ENCODE measurements at regions not wholly inside any gene's neighbourhood (a gene's known extent, or its start where the extent isn't known, plus 50 kb on each side); places are given as distances from the start of the nearest gene placed in this dataset.
"Not testable (repeated sequence)": the region's sequence is repeated elsewhere in the genome, so short reads cannot be mapped to it uniquely, and the experiment has no call there.

- no peak for DNase-seq
These were observed 62.6 kb downstream of the DUSP6 start for GRCh38 chr12:89289720-89290119.

- no peak for DNase-seq
These were observed 63.3 kb downstream of the DUSP6 start for GRCh38 chr12:89288959-89289358.

DNA sequence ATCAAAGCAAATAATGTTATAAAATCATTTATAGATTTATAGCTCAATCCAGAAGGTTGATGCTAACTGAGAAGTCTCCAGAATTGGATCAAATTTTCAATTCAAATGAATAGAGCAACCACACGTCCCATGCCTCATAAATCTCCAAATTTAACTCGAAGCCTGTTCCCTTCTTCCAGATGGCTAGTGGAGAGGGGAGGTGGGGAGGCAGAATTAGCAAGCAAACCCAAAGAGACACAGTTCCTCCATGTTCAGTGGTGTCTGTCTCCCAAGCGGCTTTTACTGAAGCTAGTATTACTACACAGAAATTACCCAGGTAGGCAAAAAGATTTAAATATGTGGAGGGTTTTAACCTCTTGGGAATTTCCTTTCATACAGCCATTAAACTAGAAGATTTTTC is 65.8 kb downstream of the DUSP6 start:
- DNase-seq = no peak

DNA sequence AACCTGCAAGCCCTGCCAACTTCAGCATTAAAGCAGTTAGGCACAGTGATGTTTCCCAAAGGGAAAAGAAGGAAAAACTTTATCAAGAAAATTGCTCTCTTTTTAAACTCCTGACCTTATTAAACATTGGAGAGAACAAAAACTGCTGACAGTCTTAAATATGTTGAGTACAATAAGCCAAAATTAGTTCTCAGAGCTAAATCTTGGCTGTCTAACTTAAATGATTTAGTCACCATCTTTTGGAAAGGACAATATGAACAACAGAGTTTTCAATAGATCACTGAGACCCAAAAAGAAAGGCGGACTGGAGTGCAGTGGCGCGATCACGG is 70.8 kb downstream of the DUSP6 start:
- DNase-seq = no peak

GRCh38 chr12:89280833-89281538 is 71.3 kb downstream of the DUSP6 start:
- DNase-seq = no peak

DNA sequence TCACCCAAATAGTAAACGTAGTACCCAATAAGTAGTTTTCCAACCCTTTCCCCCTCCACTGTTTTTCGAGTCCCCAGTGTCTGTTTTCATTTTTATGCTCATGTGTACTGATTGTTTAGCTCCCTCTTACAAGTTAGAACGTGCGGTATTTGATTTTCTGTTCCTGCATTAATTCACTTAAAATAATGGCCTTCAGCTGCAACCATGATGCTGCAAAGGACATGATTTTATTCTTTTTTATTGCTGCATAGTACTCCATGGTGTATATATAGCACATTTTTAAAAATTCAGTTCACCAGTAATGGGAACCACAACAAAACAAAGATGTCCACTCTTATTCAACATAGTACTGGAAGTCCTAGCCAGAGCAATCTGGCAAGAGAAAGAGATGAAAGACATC is 72.8 kb downstream of the DUSP6 start:
- DNase-seq = no peak

GRCh38 chr12:89278862-89279261 is 73.4 kb downstream of the DUSP6 start:
- no peak for DNase-seq

DNA sequence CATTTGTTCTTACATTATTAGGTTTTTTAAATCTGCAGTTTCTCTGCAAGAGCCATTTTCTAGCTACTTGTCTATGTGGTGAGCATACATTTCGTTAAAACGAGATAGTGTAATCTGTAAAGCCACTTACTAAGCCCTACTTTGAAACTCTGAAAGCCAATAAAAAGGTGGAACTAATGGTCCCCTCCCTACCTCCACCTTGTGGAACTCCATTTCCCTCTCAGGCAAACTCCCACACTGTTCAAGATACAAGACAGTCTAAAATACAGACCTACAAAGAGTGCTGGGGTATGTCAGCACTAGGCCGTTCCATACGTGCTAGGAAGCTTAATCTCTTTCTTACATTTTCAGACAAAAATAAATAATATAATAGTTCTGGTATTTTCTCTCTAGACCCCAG is 74.1 kb downstream of the DUSP6 start:
- DNase-seq = no peak

DNA sequence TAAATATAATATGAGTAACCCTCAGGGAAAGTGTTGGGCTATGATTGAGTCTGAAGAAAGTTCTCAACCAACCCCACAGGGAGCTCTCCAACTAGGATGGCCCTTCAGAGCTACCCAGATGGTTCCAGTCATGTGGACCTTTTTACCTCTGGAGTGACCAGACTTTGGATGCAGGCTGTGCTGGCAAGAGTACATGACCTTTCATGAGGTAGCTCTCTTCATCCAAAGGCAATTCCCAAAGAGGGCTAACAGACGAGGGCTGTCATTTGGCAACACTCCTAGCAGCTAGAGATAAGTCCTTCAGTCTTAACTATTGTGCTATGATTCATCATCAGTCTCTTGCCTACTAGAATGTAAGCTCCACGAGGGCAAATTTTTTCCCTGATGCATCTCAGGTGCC is 75.4 kb downstream of the DUSP6 start:
- no peak for DNase-seq

- no peak for DNase-seq
These were observed 78.8 kb downstream of the DUSP6 start for GRCh38 chr12:89273525-89273924.

DNA sequence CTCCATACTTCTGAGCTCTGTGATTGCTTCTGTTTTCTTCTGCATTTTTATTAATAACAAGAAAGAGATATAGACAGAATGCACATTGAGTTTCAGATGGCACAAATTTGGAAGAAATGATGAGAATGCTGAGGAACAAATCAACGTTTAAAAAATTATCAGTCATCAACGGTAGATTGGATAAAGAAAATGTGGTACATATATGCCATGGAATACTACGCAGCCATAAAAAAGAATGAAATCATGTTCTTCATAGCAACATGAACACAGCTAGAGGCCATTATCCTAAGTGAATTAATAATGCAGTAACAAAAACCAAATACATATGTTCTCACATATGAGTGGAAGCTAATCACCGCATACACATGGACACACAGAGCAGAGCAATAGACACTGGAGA is 81.8 kb downstream of the DUSP6 start:
- DNase-seq = no peak

GRCh38 chr12:89269174-89269573 is 83.1 kb downstream of the DUSP6 start:
- no peak for DNase-seq

DNA sequence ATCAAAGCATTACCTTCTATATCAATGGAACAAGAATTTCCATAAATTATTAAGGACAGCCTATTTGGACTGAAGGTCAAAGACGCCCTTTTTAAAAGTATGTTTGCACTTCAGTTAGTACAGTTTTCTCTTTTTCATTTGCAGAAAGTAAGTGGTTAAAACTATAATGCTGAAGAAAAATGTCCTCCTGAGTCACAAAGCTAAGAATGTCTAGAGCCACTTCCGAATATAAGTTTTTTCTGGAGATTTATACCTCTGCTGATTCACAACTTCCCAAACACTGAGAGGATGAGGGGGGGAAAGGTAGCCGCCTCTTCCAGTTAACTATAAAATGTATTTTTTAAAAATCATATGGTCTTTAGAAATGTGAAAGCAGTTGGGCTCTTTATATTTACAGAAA is 84.9 kb downstream of the DUSP6 start:
- DNase-seq = no peak

DNA sequence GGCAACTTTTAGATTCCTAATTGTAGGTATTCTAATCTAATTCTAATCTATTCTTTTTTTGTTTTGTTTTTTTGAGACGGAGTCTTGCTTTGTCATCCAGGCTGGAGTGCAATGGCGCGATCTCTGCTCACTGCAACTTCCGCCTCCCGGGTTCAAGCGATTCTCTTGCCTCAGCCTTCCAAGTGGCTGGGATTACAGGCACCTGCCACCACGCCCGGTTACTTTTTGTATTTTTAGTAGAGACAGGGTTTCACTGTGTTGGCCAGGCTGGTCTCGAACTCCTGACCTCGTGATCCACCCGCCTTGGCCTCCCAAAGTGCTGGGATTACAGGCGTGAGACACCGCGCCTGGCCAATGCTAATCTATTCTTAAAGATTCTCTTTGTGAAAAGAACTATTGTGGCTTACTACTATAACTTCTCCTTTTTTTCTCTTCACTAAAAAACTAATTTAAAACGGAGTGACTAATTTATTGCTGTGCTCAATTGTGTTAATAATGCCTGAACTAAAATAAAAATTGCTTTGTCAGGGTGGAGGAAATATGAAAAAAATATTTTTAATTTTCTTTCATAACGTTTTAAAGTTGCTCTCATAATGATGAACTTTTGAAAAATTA is 85.6 kb downstream of the DUSP6 start:
- DNase-seq = not testable (repeated sequence)

- DNase-seq = no peak
These were observed 87.5 kb downstream of the DUSP6 start for GRCh38 chr12:89264837-89265236.

- DNase-seq = no peak
These were observed 88.4 kb downstream of the DUSP6 start for GRCh38 chr12:89263900-89264299.

GRCh38 chr12:89262855-89263552 is 89.3 kb downstream of the DUSP6 start:
- DNase-seq = no peak

- no peak for DNase-seq
These were observed 90.3 kb downstream of the DUSP6 start for GRCh38 chr12:89261982-89262381.

- DNase-seq = no peak
These were observed 91.3 kb downstream of the DUSP6 start for GRCh38 chr12:89260841-89261637.

DNA sequence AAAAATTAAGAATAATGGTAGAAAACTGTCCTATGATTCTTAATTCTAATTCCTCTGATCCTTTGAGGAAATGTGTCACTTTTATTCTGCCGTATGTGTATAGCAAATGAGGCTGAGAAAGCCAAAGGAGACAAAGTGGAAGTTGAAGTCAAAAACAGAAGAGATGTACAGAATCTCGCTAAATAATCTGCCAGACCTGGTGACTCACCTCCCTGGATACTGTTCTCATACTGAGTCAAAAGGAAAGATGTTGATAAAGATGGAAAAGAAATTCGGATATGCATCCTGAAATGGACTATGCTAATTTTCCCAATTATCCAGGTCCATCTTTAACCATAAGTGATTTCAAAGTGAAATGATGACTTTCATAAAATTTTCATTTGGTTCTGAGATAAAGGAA is 92.5 kb downstream of the DUSP6 start:
- DNase-seq = no peak

GRCh38 chr12:89258240-89258969 is 93.9 kb downstream of the DUSP6 start:
- DNase-seq = no peak

GRCh38 chr12:89257340-89257739 is 95.0 kb downstream of the DUSP6 start:
- no peak for DNase-seq
